ENCODE measurements at regions not wholly inside any gene's neighbourhood (a gene's known extent, or its start where the extent isn't known, plus 50 kb on each side); places are given as distances from the start of the nearest gene placed in this dataset.

- TF ChIP-seq CTCF (conservative IDR thresholded peaks at IDR 0.05 in 1 of 2, IDR thresholded peaks at IDR 0.05 in 1 of 2; ENCODE audit: low read depth in 1 of 2, low read length in 2 of 2) = no peak
- no peak for TF ChIP-seq EZH2 (IDR thresholded peaks at IDR 0.05; ENCODE audit: low read length, missing control alignments)
Observed at GRCh38 chr13:22316494-22317025, 645.7 kb downstream of the FGF9 start.
